GM18858 (cell line): ENCODE measurements at regions not wholly inside any gene's neighbourhood (a gene's known extent, or its start where the extent isn't known, plus 50 kb on each side); places are given as distances from the start of the nearest gene placed in this dataset.
"Not testable (repeated sequence)": the region's sequence is repeated elsewhere in the genome, so short reads cannot be mapped to it uniquely, and the experiment has no call there.

ENCODE experiments used
- ATAC-seq: cut with Tn5 transposase; IDR thresholded peaks from one replicate; pipeline ENCODE4 v1.9.1; 2021; ENCODE audit not compliant: unreplicated experiment

DNA sequence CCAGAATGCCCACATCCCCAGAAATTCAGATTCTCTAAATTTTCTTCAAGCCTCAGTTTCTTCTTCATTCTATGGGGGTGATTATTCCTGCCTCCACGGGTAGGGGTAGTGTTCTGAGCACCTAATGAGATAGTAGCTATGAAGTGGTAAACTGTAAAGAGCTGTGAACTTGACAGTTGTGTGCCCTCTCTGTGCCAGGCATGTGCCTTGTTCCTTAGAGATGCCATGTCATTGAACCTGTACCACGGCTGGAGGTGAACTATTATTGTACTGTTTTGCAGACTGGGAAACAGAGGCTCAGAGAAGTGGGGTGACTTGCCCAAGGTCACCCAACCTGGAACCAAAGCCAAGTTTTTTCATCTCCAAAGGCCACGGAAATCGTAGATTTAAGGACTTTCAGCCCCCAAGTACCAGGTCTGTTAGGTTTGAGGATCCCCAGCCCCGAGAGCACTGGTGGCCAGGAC is 67.7 kb upstream of the SIRPA start:
- ATAC-seq: no peak

DNA sequence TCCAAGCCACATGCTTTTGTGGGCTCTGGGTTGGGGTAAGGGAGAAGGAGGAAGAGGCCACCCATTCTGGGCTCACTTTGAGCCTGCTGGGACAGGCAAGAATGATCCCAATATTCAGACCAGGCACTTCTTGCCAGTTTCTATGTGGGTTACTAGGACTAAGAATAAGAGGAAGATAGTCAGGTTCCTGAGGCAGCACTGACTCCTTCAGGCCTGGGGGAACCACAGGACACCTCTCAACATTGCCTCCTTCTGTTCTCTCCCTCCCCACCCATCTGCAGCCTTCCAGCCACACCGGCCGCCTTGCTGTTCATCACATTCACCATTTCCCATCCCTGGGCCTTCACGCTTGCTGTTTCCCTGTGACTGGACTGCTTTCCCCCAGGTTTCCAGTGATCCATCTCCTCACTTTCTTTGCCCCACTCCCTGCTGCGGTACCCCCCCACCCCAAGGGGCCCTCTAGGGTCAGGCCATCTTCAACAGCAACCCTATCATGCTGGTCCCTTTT is 69.2 kb upstream of the SIRPA start:
- no peak for ATAC-seq

DNA sequence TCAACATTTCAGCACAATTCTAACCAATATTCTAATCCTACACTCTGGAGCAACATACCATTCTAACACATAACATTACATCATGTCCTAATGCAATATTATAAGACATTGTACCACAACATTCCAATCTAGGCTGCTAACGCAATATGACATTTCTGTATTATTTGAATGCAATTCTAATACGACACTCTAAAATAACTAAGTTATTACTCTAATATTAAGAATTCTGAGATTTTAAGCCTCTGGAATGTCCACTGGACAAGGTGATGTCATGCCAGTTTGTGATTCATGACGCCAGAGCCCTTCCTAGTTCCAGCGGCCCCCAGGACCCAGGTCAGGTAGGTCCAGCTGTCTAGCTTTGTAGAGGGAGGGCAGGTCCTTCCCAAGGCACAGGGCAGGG is 69.7 kb upstream of the SIRPA start:
- no peak for ATAC-seq

DNA sequence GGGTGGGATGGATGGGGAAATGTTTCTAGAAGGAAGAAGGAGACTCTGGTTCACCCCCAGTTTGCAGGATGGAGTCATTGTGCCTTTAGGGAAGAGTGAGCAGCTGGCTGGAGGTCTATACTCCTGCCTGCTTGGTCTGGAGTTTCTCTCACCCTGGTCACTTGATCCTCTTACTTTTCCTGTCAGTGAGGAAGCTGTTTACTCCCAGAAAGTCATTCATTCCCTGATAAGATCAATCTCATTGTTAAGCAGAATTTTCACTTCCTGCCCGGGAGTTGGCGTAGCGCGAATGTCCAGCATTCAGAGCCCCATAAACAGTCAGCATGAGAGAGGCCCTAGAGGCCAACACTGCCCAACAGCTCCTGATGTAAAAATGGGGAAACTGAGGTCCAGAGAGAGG is 70.4 kb upstream of the SIRPA start:
- ATAC-seq: no peak

DNA sequence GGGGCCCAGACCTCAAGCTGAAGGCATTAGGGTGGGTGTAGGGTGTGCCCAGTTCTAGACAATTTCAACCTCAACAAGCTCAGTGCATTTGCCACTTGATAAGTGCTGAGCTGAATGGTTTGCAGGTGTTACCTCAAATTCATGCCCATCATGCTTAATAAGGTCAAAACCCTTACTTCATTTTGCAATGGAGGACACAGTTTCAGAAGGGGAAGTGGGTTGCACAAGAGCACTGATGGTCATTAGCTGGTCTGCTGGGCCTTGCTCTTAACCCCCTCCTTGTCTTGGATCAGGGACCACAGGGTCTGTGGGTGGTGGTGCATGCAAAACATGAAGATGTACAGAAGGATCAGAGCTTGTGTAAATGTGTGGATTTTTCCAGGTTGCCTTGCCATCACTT is 71.0 kb upstream of the SIRPA start:
- no peak for ATAC-seq

DNA sequence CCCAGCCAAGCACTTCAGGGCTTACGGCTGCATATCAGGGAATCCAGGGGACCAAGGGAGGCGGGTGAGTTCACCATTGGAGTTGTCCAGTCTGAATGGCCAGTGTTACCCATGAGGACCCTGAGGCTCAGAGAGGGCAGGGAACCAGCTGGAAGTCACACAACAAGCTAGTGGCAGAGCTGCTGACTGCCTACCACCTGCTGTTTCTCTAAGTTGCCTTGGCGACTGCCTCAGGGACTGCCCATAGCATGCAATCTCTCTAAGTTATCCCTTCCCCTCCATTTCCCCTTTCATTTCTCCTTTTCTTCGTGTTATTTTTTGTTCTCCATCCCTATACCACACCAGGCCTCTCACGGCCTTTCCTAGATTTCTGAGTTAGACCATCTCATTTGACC is 71.8 kb upstream of the SIRPA start:
- ATAC-seq: no peak

DNA sequence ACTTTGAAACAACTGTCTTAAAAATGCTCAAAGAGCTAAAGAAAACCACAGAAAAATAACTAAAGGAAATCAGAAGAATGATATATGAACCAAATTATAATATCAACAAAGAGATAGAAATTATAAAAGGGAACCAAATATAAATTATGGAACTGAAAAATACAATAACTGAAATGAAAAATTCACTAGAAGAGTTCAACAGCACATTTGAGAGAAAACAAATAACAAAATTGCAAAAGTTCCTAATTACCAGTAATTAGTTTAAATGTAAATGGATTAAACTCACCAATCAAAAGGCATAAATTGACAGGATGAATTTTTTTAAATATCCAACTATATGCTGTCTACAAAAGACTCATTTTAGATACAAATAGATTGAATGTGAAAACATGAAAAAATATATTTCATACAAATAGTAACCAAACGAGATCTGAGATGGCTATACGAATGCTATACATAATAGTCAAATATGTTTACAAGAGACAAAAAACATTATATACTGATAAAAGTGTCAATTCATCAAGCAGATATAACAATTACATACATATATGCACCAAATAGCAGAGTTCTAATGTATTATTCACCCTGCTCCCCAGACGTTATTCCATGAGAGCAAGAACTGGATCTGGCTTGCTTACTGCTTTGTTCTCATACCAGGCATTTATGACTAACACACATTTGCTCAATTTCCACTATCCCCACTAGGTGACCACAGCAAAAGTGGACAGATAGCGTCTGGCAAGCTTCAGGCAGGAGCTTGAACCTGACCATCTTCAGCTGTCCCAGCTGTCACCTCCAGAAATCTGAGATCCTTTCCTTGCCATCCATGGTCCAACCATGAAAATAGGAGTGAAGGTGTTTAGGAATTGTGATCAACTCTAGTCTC is 72.4 kb upstream of the SIRPA start:
- ATAC-seq: no peak

DNA sequence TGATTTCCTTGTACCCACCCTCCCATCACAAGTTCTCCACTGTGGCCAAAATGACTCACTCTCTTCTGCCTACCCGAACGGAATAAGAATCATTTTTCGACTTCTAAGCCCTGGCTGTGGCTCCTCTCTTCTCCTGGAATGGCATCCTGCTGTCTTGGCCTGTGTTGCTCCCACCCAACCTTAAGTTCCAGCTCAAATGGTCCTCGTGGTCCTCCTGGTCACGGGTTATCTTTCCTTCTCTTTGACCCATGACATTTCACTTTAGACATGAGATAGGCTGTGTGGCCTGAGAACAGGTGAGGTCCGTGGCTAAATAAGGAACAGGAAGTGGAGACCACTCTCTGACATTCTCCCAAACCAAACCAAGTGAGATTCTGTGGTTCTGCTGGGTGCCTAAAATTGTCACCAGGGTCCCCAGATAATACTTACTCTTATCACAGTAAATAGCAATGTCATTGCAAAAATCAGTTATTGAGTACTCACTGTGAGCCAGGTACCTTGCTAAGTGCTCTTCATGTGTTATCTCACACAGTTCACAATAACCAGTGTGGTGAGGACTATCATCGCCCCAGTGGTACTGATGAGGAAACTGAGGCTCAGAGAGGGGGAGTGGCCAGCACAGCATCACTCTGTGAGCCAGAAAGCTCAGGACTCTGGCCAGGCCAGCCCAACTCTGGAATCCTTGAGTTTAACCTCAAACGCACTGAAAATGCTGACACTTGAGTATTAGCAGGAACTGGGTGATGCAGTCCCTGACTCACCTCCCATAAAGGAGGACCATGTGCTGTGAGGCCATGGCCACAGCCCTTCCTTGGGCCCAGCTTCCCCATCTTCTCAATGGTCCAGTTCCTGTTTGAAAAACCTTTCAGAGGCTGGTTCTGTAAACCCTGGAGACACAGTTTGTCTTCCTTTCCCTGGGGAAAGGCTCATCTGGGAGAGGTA is 74.8 kb upstream of the SIRPA start:
- no peak for ATAC-seq

DNA sequence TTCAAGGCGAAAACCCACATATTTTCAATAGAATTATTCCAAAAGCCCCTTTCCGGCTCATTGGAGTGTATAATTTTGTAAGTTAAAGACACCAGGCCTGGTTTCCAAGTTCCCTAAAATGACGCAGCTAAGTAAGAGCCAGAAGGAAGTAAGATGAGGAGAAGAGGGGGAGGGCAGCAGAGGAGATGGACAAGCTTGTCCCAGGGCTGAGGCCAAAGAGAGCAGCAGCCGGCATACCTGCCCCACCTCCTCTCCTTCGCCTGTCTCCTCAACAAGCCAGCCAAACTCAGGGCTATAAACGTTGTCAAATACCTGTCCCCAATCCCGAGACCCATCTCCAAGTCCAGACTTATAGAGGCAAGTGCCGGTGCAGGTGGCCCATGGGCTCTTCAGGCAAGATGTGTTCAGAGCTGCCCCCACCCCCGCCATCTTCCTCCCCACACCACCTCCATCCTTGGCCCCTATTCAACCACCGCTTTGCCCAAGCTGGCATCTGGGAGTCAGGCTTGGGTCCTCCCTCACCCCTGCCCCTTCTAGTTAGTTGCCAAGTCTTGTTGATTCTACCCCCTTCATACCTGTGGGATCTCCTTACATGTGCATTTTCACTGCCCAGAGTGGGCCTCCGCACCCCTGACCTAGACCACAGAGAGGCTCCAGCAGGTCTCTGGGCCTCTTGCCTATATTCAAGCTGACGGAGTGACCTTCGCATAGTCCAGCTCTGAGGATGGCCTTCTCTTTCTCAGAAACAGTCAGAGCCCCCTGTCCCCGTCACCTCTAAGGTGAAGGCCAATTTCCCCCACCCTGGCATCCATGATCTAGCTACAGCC is 75.7 kb upstream of the SIRPA start:
- ATAC-seq: no peak

DNA sequence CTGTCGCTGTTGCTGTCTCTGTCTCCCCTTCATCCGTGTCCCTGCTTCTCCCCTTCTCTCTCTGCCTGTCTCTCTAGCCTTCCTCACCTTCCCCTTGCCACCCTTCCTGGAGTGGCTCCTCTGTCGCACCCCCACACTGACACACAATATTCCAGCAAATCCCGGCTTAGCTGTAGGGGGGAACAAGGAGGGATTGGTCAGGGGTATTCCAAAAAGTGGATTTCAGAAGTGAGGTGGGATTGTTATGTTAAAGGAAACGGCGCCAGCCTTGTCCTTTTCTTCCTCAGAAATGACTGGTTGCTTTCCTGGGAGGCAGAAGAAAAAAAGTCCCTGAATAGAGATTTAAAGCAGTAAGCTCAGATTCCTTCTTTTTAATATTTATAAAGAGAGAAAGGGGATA is 76.3 kb upstream of the SIRPA start:
- no peak for ATAC-seq

DNA sequence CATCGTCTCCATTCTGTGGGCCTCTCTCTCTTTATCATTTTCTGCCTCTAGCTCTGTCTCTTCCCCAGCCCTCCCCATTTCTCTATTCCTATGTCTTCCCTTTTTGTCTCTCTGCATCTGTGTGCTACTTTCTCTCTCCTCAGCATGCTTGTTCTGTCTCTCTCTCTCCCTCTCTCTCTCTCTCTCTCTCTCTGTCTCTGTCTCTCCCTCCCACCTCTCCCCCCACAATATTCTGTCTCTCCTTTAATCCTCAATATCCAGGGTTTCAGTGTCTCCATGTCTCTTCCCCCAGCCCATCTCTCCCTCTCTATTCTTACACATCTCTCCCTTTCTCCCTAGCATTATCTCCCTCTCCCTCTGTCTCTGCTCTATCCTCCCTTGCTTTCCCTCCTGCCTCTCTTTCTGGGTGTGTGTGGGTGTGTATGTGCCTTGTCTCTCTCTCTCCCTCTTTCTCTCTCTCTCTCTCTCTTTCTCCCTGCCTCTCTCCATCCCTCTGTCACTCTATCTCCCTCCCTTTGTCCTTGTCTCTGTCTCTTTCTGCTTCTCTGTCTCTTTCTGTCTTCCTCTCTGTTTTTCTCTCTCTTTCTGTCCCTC is 76.9 kb upstream of the SIRPA start:
- no peak for ATAC-seq

DNA sequence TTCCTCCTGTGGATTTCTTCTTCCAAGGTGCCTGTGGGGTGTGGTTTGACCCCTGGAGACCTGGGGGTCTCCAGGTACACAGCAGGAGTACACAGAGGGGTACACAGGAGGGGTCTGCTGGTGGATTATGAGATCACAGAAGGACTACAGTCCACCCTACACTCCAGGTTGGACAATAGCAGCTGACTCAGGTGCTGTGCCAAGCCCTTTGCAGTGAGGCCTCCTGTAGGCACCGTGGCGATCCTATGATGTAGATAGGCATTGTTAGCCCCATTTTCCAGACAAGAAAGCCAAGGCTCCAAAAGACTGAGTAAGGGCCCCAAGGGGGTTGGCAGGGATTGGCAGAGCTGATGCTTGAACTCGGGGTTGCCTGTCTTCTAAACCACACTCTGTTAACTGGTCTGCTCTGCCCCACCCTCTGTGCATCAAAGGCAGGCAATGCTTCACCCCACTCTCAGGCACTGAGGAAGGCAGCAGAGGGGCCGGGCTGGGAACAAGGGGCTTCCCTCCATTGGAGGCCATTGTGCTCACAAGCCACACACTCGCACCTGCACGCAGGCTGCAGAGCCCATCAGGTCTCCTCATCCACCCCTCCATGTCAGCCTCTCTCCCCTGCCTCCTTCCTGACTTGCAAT is 77.5 kb upstream of the SIRPA start:
- ATAC-seq: no peak

DNA sequence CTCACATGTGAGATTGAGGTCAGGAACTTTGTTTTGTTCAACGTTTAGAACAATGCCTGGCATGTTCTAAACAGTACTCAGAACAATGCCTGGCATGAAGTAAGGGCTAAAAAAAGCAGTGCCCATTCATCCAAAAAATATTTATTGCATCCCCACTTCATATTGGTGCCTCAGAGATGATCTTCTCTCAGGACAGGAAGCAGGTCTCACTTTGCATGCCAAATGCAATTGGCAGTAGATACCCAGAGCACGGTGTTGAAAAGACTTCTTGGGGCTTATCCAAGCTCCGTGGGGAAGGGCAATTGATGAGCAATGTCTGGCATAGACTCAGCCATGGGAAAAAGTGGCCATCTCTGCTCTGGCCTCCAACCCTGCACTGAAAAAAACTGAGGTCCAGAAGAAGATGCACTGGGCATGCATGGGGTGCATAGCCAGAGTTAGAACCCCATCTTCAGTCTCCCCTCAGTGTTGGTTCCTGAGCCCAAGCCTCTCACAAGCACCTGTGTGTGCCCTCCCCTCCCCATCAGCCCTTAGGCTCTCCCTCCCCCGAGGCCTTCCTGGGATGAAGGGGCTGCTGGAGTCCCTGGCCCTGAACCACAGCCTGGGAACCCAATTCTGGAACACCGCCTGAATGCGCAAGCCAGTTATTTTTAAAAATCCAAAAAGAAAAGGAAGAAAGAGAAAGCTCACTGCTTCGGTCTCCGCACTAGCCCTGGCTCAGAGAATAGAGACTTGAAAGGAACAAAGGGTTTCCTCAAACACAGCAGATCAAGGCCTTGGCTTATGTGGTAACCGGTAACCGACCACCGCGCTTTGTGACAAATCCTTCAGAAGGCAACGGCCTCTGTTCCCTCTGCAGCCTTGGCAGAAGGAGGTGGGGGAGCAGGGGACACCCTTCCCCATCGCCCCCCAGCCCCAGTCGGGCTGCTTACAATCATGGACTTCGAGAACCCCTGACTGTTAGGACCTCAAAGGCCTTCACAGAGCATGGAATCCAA is 78.5 kb upstream of the SIRPA start:
- ATAC-seq: no peak

DNA sequence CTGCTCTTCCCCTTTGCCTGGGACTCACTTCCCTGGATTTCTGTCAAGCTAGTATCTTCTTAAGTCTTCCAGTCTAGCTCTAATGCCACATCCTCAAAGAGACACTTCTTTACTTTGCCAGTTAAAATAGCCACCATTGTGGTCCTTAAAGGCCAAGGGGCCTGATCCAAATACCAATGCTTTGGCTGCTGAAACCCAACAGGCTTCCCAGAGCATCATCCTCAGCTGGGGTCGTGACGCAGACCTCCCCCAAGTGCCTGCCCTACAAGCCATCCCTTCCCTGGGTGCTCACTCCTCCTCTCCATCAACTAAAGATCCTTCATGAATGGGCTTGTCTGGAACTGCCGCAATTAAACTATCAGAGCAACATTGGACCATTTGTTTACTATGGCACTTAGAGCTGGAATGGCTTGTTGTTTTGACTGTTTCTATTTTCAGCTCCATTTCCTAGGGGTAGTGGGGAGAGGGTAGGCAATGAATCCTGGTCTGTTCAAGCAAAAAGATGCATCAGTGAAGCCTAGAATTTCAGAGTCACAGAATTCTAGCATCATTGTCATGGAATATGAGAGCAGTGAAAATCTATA is 79.6 kb upstream of the SIRPA start:
- ATAC-seq: no peak

DNA sequence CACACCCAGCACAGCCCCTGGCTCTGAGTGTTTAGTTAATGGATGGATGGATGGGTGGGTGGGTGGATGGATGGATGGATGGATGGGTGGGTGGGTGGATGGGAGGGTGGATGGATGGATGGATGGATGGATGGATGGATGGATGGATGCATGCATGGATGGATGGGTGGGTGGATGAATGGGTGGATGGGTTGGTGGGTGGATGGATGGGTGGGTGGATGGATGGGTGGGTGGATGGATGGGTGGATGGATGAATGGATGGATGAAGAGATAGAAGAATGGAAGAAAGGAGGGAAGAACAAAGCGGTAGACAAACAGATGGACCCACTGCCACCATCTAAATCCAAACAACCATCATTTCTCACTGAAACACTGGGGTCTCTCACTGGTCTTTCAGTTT is 80.3 kb upstream of the SIRPA start:
- not testable (repeated sequence) for ATAC-seq

DNA sequence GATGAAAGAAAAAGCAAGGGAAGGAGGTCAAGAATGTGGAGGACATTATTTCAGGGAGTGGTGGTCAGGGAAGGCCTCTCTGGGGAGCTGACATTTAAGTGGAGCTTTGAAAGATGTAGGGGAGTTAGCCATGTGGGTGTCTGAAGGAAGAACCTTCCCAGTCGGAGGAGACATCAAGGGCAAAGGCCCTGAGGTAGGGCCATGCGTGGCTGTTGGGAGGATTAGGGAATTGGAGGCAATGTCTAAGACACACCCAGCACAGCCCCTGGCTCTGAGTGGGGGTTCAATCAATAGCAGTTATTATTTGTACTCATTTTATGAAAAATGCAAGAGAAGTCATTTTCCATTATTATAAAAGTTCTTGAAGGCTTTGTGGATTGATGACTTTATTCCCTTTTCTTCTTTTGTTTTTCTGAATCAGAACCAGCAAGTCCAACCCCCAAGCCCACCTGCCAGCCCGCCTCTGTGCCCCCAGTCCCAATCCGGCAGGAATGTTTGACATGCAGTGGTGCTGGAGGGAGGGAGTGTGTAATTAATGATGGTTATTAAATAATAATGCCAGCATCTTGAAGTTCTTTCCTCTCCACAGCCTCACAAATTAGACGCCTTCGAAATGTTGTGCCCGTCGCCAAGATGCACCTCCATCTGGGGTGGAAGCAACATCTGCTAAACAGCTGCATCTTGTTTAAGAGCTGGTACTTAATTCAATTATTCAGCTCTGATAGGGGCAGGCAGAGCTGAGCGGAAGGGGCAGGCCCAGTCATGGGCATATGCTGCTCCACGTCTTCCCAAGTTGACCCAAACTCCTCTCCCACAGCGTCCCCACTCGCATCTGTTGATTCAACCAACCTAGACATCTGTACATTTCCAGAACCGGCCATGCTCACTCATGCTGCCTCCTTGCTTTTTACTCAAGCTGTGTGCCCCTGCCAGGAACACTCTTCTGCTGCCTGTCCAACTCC is 81.3 kb upstream of the SIRPA start:
- ATAC-seq: no peak

DNA sequence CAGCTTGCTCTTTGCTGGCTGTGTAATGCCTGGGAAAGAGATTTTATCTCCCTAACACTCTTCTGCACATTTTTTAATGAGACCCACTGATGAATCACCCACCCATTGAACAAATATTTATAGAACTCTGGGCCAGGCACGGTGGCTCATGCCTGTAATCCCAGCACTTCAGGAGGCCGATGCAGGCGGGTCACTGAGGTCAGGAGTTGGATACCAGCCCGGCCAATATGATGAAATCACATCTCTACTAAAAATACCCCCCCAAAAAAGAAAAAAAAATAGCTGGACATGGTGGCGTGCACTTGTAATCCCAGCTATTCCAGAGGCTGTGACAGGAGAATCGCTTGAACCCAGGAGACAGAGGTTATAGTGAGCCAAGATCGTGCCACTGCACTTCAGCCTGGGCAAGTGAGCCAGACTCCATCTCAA is 82.1 kb upstream of the SIRPA start:
- no peak for ATAC-seq
